ENCODE measurements at regions not wholly inside any gene's neighbourhood (a gene's known extent, or its start where the extent isn't known, plus 50 kb on each side); places are given as distances from the start of the nearest gene placed in this dataset.

- TF ChIP-seq POLR2A (IDR thresholded peaks at IDR 0.05), result no peak
- no peak for TF ChIP-seq CTCF (IDR thresholded peaks at IDR 0.05)
Measured at GRCh38 chr5:121264605-121265004, 587.1 kb upstream of the FTMT start.

Data from heart left ventricle (tissue), 13 donors.